ENCODE measurements at regions not wholly inside any gene's neighbourhood (a gene's known extent, or its start where the extent isn't known, plus 50 kb on each side); places are given as distances from the start of the nearest gene placed in this dataset.
A peak's percentile ranks its signal among the peaks of the same experiment; 100 is the strongest.

DNA sequence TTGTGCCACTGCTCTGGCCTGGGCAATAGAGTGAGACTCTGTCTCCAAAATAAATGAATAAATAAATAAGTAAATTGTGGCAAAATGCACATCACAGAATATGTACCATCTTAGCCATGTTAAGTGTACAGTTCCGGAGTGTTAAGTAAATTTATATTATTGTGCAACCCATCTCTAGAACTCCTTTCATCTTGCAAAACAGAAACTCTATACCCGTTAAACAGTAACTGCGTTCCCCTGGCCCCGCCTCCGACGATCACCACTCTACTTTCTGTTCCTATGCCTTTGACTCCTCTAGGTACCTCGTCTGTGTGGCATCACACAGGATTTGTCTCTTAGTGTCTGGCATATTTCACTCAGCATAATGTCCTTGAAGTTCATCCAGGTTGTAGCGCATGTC lies 356.4 kb upstream of the FOXK1 start:
- no peak for FAIRE-seq
- CTCF ChIA-PET (ENCODE audit: low intra/inter-chr PET ratio, low total read pairs), result no interaction called here
- ATAC-seq, result peak; percentile 41; the same call in 1 of the 3 replicates
- H3K4me3 ChIP-seq (replicated peaks in 1 of 3; ENCODE audit: insufficient read depth in 1 of 3, low read depth in 2 of 3, low read length in 3 of 3), result no peak overlapping the region
- H3K36me3 ChIP-seq (replicated peaks in 1 of 2; ENCODE audit: control insufficient read depth in 1 of 2, insufficient read depth in 2 of 2, low read length in 2 of 2), result no peaks in the 10 kb centered on the region
- H3K9ac ChIP-seq (ENCODE audit: insufficient read depth, low read depth, low read length), result no peak overlapping the region
- 4% methylated on average over 8 of the region's 8 CpGs for WGBS (ENCODE audit: low lambda C conversion rate)
- H3K27ac ChIP-seq (ENCODE audit: extremely low read length, insufficient read depth, low read length), result no peak overlapping the region
- no TSS peak for BruUV-seq (replicated peaks)
- H4K20me1 ChIP-seq (ENCODE audit: insufficient read depth, low read length), result no peaks in the 10 kb centered on the region
- in situ Hi-C loops (cut with HindIII; ENCODE audit: extremely low pct_ligation_motif_present, low pct_unique_long_range_greater_than_20kb) (no loop called here), intact Hi-C loops (cut with micrococcal nuclease; ENCODE audit: unreplicated experiment) (no loop called here)
- peaks cover 0 to 5% of the 10 kb centered on the region in 2 experiments; a peak in 2 of 5 replicates for H3K27me3 ChIP-seq (ENCODE audit: control insufficient read depth in 1 of 2, insufficient read depth in 2 of 2, low read length in 2 of 2)
- POLR2A ChIA-PET, result no interaction called here
- peak overlapping the region; percentile 51; the same call in 1 of the 2 replicates for H3K4me2 ChIP-seq (ENCODE audit: low read depth, low read length)
- H3K79me2 ChIP-seq (ENCODE audit: insufficient read depth, low read length), result no peaks in the 10 kb centered on the region
- peaks cover 19% of the 10 kb centered on the region for H3K4me1 ChIP-seq (ENCODE audit: insufficient read depth, low read length)
- no peak overlapping the region for H2AFZ ChIP-seq (ENCODE audit: low read length)
- H3K9me3 ChIP-seq (ENCODE audit: low read length), result no peaks in the 10 kb centered on the region
- peak; percentile 29 for DNase-seq (ENCODE audit: low spot score)
- TF ChIP-seq, protein P1, sequence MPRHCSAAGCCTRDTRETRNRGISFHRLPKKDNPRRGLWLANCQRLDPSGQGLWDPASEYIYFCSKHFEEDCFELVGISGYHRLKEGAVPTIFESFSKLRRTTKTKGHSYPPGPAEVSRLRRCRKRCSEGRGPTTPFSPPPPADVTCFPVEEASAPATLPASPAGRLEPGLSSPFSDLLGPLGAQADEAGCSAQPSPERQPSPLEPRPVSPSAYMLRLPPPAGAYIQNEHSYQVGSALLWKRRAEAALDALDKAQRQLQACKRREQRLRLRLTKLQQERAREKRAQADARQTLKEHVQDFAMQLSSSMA (CRISPR knock-in tag; IDR thresholded peaks at IDR 0.05), result no peak
- TF ChIP-seq, protein P2, sequence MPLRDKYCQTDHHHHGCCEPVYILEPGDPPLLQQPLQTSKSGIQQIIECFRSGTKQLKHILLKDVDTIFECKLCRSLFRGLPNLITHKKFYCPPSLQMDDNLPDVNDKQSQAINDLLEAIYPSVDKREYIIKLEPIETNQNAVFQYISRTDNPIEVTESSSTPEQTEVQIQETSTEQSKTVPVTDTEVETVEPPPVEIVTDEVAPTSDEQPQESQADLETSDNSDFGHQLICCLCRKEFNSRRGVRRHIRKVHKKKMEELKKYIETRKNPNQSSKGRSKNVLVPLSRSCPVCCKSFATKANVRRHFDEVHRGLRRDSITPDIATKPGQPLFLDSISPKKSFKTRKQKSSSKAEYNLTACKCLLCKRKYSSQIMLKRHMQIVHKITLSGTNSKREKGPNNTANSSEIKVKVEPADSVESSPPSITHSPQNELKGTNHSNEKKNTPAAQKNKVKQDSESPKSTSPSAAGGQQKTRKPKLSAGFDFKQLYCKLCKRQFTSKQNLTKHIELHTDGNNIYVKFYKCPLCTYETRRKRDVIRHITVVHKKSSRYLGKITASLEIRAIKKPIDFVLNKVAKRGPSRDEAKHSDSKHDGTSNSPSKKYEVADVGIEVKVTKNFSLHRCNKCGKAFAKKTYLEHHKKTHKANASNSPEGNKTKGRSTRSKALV (CRISPR knock-in tag; IDR thresholded peaks at IDR 0.05), result no peak
- no peak for TF ChIP-seq ZNF235 (CRISPR knock-in tag; IDR thresholded peaks at IDR 0.05; ENCODE audit: borderline replicate concordance)
- no peak for TF ChIP-seq ZNF224 (CRISPR knock-in tag; IDR thresholded peaks at IDR 0.05)
- TF ChIP-seq, protein P3, sequence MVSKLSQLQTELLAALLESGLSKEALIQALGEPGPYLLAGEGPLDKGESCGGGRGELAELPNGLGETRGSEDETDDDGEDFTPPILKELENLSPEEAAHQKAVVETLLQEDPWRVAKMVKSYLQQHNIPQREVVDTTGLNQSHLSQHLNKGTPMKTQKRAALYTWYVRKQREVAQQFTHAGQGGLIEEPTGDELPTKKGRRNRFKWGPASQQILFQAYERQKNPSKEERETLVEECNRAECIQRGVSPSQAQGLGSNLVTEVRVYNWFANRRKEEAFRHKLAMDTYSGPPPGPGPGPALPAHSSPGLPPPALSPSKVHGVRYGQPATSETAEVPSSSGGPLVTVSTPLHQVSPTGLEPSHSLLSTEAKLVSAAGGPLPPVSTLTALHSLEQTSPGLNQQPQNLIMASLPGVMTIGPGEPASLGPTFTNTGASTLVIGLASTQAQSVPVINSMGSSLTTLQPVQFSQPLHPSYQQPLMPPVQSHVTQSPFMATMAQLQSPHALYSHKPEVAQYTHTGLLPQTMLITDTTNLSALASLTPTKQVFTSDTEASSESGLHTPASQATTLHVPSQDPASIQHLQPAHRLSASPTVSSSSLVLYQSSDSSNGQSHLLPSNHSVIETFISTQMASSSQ (IDR thresholded peaks at IDR 0.05; ENCODE audit: low read depth), result peak; percentile 63; the same call in 1 of the 2 replicates
- TF ChIP-seq, protein P3 (CRISPR knock-in tag; IDR thresholded peaks at IDR 0.05; ENCODE audit: borderline replicate concordance), result no peak
- peak; percentile 72; the same call in 1 of the 2 replicates for TF ChIP-seq SIX1 (CRISPR knock-in tag; IDR thresholded peaks at IDR 0.05; ENCODE audit: borderline replicate concordance)
- no peak for TF ChIP-seq ZNF552 (CRISPR knock-in tag; IDR thresholded peaks at IDR 0.05; ENCODE audit: borderline replicate concordance)
- TF ChIP-seq NFATC3 (CRISPR knock-in tag; IDR thresholded peaks at IDR 0.05), result no peak
- TF ChIP-seq SOX6 (IDR thresholded peaks at IDR 0.05), result no peak
- TF ChIP-seq SOX6 (CRISPR knock-in tag; IDR thresholded peaks at IDR 0.05), result no peak
- TF ChIP-seq FOXA3 (CRISPR knock-in tag; IDR thresholded peaks at IDR 0.05), result peak; percentile 39; the same call in 1 of the 2 replicates
- no peak for TF ChIP-seq BRD4 (CRISPR knock-in tag; IDR thresholded peaks at IDR 0.05)
- TF ChIP-seq, protein P4, sequence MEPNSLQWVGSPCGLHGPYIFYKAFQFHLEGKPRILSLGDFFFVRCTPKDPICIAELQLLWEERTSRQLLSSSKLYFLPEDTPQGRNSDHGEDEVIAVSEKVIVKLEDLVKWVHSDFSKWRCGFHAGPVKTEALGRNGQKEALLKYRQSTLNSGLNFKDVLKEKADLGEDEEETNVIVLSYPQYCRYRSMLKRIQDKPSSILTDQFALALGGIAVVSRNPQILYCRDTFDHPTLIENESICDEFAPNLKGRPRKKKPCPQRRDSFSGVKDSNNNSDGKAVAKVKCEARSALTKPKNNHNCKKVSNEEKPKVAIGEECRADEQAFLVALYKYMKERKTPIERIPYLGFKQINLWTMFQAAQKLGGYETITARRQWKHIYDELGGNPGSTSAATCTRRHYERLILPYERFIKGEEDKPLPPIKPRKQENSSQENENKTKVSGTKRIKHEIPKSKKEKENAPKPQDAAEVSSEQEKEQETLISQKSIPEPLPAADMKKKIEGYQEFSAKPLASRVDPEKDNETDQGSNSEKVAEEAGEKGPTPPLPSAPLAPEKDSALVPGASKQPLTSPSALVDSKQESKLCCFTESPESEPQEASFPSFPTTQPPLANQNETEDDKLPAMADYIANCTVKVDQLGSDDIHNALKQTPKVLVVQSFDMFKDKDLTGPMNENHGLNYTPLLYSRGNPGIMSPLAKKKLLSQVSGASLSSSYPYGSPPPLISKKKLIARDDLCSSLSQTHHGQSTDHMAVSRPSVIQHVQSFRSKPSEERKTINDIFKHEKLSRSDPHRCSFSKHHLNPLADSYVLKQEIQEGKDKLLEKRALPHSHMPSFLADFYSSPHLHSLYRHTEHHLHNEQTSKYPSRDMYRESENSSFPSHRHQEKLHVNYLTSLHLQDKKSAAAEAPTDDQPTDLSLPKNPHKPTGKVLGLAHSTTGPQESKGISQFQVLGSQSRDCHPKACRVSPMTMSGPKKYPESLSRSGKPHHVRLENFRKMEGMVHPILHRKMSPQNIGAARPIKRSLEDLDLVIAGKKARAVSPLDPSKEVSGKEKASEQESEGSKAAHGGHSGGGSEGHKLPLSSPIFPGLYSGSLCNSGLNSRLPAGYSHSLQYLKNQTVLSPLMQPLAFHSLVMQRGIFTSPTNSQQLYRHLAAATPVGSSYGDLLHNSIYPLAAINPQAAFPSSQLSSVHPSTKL (CRISPR knock-in tag; IDR thresholded peaks at IDR 0.05), result peak; percentile 69
- no peak for TF ChIP-seq SCMH1 (CRISPR knock-in tag; IDR thresholded peaks at IDR 0.05; ENCODE audit: borderline replicate concordance)
- TF ChIP-seq ZNF143 (CRISPR knock-in tag; IDR thresholded peaks at IDR 0.05), result no peak

Measured in HepG2 (cell line).